Kidney tubule cell (primary cell): ENCODE measurements at regions not wholly inside any gene's neighbourhood (a gene's known extent, or its start where the extent isn't known, plus 50 kb on each side); places are given as distances from the start of the nearest gene placed in this dataset.
A peak's percentile ranks its signal among the peaks of the same experiment; 100 is the strongest.
"Not testable (repeated sequence)": the region's sequence is repeated elsewhere in the genome, so short reads cannot be mapped to it uniquely, and the experiment has no call there.

Experiments used
- DNase-seq: peaks from one replicate; pipeline ENCODE4 v3.0.0-alpha.2; 2018; ENCODE audit warnings: low spot score

DNA sequence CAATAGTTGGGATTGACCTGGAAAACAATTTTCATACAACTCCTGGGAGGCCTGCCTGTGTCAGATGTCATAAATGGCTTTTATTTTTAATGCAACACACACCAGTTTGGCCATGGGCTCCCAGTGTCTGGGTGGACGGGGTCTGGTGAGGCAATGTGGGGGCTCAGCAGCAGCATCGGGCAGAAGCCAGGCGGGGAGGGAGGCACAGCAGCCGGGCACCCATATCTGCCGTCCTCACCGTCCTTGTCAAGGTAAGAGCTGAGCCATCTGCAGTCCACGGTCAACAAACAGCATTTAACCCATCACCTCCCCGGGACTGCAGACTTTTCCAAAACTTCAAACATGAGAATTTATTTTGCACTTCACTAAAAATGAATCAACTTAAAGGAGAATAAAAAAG, 154.0 kb upstream of the ZNF469 start:
- DNase-seq: not testable (repeated sequence)

DNA sequence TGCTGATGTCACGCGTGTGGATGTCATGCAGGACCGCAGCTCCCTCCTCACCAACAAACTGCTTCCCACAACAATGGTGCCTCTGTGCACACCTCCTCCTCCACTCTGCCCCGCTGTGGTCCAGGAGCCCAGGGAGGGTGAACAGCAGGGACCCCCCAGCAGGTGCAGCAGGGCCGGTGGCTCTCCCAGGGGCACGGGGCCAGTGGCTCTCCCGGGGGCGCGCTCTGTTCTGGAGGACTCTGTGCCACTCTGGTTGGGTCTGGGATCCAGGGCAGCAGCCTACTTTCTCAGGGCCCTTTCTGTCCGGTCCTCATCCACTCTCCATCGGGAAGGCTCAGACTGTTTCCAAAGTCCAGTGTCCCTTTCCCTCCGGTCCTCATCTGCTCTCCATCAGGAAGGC, 153.0 kb upstream of the ZNF469 start:
- not testable (repeated sequence) for DNase-seq

DNA sequence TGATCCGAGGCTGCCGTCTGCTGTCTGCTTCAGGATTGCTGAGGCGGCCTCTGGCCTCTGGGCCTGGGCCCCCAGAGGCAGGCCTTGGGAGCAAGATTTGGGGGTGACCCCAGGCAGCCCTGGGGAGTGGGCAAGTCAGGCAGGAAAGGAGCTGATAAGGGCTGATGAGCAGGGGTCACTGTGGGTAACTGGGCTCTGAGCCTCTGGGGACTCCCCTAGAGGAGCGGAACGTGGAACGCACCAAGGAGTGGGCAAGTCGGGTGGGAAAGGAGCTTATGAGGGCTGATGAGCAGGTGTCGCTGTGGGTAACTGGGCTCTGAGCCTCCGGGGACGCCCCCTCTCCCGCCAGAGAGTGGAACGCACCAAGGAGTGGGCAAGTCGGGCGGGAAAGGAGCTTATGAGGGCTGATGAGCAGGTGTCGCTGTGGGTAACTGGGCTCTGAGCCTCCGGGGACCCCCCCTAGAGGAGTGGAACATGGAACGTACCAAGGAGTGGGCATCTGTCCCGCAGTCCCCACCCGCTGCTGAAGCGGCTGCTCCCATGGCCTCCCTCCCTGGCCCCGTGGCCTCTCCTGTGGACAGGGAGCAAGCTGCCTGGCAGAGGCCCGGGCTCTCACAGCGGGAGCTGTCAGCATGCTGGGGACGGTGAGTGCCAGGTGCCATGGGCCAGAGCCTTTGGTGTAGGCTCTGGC, 152.3 kb upstream of the ZNF469 start:
- not testable (repeated sequence) for DNase-seq

DNA sequence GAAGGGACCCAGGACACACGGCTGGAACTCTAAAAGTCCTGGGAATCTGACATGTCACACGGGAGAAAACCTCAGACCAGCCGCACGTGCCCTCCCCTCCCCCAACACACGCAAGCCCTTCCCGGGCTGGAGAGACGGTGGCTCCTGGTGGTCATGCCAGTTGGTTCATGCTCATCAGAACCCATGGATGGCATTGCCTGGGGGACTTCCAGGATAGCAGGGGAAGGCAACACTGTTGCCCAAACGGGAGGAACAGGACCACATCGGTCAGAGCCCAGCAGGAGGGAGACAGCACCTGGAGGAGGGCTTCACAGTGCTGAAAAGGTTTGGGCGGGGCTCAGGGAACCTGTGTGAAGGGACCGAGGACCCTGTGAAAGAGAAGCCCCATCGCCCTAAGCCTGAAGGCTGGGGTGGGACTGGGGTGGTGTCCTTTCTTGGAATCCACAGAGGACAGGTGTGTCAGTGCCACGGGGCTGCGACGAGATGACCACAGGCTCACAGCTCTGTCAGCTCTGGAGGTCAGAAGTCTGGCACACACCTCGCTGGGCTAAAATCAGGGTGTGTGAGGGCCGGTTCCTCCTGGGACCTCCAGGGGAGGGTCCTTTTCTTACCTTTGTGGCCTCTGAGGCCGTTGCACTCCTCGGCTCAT, 151.7 kb upstream of the ZNF469 start:
- DNase-seq: not testable (repeated sequence)

DNA sequence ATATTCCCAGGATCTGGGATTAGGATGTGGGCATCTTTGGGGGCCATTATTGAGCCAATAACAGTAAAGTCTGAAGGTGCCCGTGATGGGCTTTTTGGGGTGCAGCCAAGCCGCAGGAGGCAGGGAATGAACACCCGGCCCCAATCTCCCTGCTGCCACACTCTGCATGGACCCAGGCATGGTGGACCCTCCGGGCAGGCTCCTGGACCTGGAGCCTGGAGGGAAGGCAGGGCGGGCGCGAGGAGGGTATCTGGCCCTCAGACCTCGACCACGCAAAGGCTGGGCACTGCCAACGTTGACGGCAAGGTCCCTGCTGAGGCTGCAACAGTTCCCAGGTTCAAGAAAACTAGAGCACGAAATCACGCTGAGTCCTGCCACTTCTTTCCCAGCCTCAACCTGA, 150.9 kb upstream of the ZNF469 start:
- DNase-seq: not testable (repeated sequence)

DNA sequence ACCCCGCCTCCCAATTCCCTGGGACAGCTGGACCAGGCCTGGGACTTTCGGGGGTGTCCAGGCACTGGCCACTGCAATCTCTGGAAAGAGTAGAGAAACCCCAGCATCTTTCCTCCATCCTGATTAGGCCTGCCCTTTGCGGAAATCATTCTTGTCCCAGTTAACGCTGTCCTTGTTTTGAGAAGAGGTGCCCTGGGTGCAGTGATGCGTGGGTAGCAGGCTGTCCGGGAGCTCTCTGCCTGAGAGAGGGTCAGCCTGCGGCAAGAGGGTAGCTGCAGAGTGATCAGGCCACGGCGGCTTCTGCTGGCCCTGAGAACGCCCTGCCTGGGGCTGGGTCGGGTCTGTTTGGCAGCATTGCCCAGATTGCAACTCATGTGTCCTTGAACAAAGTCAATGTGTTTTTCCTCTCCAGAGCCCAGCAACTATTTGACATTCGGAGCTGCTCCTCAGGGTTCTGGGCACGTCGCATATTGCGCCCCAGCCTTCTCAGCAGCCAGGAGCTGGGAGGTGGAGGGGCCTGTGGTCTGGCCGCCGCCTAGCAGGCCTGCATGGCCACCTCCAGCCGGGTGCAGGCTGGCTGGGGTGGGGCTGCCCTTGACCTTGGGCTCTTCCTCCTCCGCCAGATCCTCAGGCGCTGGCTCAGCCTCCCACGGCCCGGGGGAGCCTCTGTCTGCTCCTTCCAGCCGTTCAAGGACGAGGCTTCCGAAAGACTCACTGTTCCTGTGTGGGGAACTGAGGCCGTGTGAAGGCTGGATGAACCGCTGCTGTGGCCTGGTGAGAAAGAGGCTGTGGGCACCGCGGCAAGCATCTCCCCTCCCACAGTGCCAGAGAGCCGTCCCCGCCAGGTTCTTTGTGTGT, 150.1 kb upstream of the ZNF469 start:
- not testable (repeated sequence) for DNase-seq

DNA sequence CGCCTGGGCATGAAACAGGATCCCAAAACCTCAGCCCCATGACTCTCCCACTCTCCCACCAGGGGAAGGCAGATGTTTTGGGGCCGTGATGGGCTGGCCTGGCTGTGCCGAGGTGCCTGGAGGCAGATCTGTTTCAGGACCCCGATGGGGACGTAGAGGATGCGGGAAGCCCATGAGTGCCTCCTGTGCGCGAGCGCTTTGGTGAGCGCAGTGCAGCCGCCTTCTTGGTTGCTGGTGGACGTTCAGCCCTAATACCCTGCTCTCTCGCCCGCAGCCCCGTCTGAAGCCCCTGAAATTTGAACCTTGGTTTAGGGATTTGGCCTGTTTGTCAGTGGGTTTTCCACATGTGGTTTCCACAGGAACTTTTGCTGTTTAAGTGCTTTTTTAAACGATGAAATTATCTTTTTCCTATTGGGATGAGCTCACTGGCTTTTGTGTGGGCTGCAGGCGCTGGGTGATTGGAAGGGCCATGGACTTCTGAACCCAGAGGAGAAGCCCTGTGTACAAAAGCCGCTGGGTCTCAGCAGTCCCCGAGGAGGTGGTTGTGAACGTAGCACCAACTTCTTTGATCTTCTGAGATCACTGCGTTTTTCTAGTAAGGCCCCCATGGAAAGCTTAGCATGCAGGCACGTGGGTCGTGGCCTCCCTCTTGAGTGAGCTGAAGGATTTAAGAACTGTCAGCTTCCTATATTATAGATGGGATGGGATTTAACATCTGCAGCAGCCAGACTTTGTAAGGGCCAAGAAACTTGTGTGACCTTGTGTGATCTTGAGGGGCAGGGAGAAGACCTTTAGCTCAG, 148.9 kb upstream of the ZNF469 start:
- DNase-seq: not testable (repeated sequence)

DNA sequence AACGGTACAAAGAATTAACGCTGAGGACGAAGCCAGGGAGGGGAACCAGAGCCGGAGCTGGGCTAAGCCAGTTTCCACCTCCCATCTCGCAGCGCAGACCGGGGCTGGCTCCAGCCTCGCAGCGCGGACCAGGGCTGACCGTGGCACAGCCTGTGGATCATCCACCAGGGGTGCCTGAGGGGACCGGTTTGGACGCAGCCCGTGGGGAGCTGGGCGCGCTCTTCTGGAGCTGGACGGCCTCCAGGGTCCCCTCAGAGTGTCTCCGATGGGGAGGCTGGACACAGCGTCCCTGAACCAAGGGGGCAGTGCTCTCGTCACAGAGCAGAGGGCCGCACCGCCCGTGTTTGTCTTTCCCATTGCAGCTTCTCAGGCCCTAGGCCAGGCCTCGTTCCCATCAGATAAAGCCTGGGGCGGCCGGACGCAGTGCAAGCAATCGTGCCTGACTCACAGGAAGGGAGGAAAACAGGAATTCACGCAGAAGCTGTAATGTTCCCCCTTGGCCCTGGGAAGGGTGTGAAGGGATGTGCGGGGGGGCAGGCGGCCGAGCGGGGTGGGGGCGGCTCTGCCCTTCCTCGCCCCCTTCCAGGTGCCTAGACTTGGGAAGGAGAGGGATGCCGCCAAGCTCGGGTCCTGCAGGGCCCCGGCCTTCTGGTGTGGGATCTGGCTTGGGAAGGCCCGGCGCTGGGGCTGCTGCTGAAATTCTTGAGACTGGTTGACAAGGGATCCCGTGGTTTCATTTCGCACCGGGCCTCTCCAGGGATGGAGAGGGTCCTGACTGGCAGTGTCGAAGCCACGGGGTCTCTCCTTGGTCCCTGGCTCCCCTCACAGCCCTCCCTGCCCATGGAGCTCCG, 148.1 kb upstream of the ZNF469 start:
- DNase-seq: not testable (repeated sequence)

DNA sequence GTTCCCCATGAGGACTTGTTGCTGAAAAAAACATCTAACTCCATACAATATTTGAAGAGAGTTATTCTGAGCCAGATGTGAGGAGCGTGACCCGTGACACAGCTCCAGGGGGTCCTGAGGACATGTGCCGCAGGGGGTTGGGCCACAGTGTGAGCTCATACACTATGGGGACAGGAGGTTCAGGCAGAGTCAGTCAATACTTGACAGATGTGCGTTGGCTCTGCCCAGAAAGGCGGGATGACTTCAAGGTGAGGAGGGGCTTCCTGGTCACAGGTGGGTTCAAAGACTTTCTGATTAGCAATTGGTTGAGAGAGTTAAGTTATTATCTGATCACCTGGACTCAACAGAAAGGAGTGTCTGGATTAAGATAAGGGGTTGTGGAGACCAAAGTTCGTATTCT, 147.1 kb upstream of the ZNF469 start:
- DNase-seq: not testable (repeated sequence)

DNA sequence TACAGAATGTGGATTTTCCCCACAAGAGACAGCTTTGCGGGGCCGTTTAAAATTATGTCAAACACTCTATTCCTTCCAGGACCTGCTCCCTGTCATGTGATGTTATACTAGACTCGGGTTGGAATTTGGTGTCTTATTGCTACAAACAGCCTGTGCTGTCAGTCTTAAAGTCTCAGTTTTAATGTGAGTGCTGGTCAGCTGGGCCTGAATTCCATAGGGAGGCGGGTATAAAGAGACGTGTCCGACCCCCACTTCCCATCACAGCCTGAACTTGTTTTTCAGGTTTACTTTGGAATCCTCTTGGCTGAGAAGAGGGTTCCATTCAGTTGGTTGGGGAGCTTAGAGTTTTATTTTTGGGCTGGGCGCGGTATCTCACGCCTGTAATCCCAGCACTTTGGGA, 146.5 kb upstream of the ZNF469 start:
- DNase-seq: not testable (repeated sequence)

DNA sequence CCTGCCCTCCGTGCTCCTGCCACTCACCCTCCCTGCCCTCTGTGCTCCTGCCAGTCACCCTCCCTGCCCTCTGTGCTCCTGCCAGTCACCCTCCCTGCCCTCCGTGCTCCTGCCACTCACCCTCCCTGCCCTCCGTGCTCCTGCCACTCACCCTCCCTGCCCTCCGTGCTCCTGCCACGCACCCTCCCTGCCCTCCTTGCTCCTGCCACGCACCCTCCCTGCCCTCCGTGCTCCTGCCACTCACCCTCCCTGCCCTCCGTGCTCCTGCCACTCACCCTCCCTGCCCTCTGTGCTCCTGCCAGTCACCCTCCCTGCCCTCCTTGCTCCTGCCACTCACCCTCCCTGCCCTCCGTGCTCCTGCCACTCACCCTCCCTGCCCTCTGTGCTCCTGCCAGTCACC, 145.4 kb upstream of the ZNF469 start:
- DNase-seq: not testable (repeated sequence)

DNA sequence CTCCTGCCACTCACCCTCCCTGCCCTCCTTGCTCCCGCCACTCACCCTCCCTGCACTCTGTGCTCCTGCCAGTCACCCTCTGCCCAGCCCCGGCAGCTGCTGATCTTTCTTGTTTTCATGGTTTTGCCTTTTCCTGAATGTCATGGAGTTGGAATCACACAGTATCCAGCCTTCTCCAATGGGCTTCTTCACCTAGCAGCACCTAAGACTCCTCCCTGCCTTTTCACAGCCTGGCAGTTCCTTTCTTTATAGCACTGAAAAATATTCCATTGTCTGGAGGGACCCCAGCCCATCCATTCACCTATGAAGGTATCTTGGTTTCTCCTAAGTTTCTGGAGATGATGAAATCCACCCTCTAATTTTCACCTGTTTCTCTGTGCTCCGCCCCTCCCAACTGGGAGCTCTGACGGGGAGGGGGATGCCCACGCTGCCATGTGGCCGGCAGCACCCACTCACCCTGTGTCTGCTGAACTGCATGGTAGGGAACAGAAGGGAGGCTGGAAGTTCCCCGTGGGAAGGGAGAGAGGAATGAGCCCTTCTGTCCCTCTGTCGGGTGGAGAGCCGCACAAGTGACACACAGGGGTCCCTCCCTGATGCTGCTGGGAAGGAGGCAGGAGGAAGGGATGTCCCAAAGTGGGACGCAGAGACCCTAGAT, 144.9 kb upstream of the ZNF469 start:
- DNase-seq: not testable (repeated sequence)

DNA sequence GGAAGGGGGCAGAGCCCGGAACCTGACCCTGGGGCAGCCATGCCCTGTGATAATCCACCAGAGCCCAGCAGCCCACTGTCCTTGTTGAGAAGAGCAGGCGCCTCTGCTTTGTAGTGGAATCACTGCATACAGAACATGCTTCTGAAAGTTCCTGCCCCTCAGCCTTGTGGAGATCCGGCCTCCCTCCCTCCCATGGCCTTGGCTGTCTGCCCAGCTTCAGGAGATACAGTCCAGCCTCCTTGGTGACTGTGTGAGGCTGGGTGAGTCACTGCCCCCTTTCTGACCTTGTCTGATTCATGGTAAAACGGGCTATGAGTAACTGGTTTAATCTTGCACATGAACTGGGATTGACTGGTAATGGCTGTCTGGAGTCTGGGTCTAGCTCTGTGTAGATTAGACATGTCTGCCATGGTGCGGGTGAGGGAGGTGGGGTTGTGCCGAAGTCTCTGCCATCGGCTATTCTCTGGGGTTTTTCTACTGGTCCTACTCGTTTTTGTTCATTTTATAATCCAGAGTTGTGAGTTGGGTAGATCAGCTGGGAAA, 144.0 kb upstream of the ZNF469 start:
- peak; percentile 98 for DNase-seq

DNA sequence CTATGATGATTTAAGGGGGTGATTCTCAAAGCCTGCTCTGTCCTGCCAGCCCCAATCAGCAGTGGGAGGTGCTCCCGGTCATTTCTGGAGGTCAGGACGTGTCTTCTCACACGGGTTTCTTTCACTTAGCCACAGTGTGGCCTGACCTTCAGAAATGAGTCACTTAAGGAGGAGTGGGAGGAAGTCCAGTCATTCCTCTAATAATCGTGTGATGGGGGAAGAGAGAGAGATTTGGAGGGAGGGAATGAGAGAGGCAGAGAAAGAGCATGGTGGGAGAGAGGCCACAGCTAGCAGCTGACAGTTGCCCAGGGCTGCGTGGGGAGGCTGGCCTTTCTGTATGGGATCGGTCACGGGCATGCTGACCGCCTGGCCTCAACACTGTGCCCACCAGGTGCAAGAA, 142.6 kb upstream of the ZNF469 start:
- peak; percentile 90 for DNase-seq

DNA sequence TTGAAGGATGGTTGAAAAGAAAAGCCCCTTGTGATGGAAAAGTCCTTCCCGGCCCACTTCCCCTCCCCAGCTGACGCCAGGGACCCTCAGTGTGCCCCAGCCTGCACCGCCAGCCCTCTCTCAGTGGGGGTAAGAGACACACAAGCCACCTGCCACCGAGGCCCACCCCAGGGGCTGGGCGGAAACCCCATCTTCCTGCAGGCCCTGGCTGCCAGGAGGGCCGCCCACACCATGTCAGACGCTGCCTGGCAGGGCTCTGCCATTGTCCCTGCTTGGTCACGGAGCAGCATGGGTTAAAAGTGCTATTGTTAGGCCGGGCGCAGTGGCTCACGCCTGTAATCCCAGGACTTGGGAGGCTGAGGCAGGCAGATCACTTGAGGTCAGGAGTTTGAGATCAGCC, 142.0 kb upstream of the ZNF469 start:
- not testable (repeated sequence) for DNase-seq

DNA sequence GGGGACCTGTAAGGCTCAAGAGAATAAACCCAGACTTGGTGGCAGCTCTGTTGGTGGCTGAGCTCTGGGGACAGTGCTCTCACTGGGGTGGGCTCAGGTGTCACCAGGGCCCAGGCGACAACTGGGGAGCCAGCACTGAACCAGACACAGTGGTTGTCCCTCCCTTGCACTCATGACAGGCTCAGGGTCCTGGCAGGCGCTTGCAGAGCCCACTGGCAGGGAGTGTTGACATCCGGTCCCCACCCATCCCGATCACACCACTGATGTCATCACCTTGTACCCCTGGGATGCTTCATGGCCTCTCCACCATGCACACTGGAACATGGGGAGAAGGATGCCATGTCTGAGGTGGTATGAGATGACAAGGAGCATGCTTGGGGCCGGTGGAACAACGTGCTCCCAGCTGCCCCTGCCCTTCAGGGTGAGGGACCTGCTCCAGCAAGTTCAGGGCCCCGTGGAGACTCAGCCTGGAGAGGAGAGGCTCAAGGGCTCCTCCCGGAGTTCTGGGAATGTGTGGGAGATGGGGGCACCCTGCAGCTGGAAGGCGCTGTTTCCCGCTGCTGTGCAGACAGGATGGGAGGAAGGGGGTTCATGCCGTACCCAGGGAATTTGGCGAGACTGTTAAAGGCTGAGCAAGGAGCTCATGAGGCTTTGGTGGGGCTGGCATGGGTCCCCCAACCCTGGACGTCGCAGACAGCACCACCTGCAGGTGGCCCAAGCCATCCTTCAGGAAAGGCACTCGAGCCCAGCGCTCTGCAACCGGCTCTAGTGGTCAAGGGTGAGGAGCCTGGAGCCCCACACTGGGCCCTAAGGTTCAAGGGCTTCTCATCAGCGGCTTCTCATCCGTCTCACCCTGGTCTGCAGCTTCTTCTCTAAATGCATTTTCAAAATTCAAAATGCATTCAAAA, 141.1 kb upstream of the ZNF469 start:
- DNase-seq: not testable (repeated sequence)

DNA sequence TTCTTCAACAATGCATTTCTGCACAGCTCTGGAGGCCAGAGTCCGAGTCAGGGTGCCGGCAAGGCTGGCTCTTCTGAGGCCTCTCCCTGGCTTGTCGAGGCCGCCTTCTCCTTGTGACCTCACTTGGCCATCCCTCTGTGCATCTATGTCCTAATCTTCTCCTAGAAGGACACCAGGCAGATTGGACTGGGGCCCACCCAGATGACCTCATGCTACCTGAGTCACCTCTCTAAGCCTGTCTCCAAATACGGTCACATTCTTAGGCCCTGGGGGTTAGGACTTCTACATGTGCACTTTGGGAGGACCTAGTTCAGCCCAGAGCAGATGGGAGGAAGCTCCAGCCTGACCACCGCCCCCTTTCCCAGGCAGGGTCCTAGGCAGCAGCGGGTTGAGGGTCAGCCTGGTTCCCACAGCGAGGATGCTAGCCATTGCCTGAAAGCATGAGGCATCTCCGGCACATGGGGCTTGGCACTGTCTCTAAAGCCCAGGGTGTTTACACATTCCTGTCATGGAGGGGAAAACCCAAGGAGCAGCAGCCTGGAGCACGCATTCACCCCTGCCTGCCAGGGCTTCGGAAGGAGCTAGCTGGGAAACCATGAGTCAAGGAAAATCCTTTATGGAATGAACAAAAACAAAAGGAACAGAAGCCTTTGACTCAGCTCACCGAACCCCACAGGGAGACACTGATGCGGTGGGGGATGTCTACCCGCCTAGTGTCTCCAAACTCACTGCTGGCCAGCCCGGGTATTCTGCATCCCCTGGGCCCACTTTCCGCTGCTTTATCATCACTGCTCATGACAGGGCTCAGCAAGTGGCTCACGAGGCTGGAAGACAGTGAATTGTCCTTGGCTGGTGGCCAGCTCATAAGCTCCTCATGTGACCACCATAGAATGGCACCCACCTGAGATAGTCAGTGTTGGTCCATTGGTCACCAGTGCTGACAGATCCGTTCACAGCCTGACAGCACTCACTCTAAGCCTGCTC, 140.2 kb upstream of the ZNF469 start:
- DNase-seq: peak; percentile 96

DNA sequence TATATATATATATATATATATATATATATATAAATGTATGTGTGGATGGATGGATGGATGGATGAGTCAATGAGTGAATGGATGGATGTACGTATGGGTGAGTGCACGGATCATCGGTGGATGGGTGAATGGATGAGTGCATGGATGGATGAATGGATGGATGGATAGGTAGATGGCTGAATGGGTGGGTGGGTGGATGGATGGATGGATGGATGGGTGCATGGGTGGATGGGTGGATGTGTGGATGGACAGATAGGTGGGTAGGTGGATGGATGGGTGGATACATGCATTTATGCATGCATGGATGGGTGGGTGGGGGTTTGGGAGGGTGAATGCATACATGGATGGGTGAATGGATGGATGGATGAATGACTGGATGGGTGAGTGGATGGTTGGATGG, 138.8 kb upstream of the ZNF469 start:
- DNase-seq: not testable (repeated sequence)
